T-cell (primary cell): ENCODE measurements at regions not wholly inside any gene's neighbourhood (a gene's known extent, or its start where the extent isn't known, plus 50 kb on each side); places are given as distances from the start of the nearest gene placed in this dataset.

Experiments used
- ATAC-seq, 4 experiments: fragments of 200-7000 bp in 3 of 4; fragments of 150-1000 bp in 1 of 4; cut with Tn5 transposase; replicated peaks in 1 of 4; 1 replicate in 3 of 4; 2 replicates in 1 of 4; pipeline ENCODE4 v1.10.0; 2021; ENCODE audit warnings: moderate library complexity in 3 of 4, mild to moderate bottlenecking in 2 of 4, moderate number of reproducible peaks in 1 of 4
- CTCF ChIA-PET, 2 donors: fragments of 300-600 bp; sonication (Branson Sonifier 250); formaldehyde crosslinking; loops; one replicate each; lab custom pipeline; 2022; ENCODE audit warnings: antibody characterized with exemption in 2 of 2; lab: Charles Lee
- POLR2A ChIA-PET, 2 donors: fragments of 300-600 bp; sonication (Branson Sonifier 250); formaldehyde crosslinking; loops; one replicate each; lab custom pipeline; 2022; ENCODE audit warnings: antibody characterized with exemption in 2 of 2; lab: Charles Lee
- DNase-seq, 35 experiments: peaks; one replicate each; pipeline versions ENCODE4 v3.0.0 to v3.0.0-alpha.2; 2013 to 2023
- H3K27ac ChIP-seq: one replicate; pipeline ENCODE4 v1.5.1; 2013; ENCODE audit warnings: low read length
- H3K27me3 ChIP-seq, 2 experiments: replicated peaks in 1 of 2; 1 replicate in 1 of 2; 2 replicates in 1 of 2; pipeline versions ENCODE4 v1.6.1 to v1.7.0; 2013; ENCODE audit warnings: low read length in 1 of 2, mixed read lengths in 1 of 2; ENCODE audit not compliant: control insufficient read depth in 2 of 2, insufficient read depth in 2 of 2; ENCODE audit errors: extremely low read depth in 1 of 2
- H3K36me3 ChIP-seq, 2 donors: 1 replicate in 1 of 2; 2 replicates in 1 of 2; pipeline versions ENCODE4 v1.6.1 to v1.7.0; 2013; ENCODE audit warnings: low read length in 1 of 2; ENCODE audit not compliant: control insufficient read depth in 2 of 2, insufficient read depth in 1 of 2; ENCODE audit errors: extremely low read depth in 1 of 2
- H3K4me1 ChIP-seq, 2 experiments: 1 replicate in 1 of 2; 2 replicates in 1 of 2; pipeline versions ENCODE4 v1.6.1 to v1.7.0; 2013; ENCODE audit warnings: low read length in 2 of 2, mixed read lengths in 1 of 2; ENCODE audit not compliant: insufficient read depth in 2 of 2, control insufficient read depth in 1 of 2; ENCODE audit errors: extremely low read depth in 1 of 2
- H3K4me3 ChIP-seq, 2 donors: 1 replicate in 1 of 2; 2 replicates in 1 of 2; pipeline versions ENCODE4 v1.5.1 to v1.7.0; 2013; ENCODE audit warnings: mild to moderate bottlenecking in 2 of 2, low read length in 1 of 2, moderate library complexity in 1 of 2; ENCODE audit not compliant: control insufficient read depth in 1 of 2; ENCODE audit errors: extremely low read depth in 1 of 2
- H3K9me3 ChIP-seq: 2 replicates; pipeline ENCODE4 v1.7.0; 2013
- H3K27ac Mint-ChIP-seq, 2 donors: one replicate each; pipeline ENCODE4 v1.8.0; 2020 to 2021; ENCODE audit warnings: mild to moderate bottlenecking in 2 of 2, mixed read lengths in 2 of 2
- H3K27me3 Mint-ChIP-seq, 2 donors: one replicate each; pipeline ENCODE4 v1.8.0; 2021 to 2022; ENCODE audit warnings: mixed read lengths in 2 of 2
- H3K36me3 Mint-ChIP-seq: one replicate; pipeline ENCODE4 v1.8.0; 2021; ENCODE audit warnings: mixed read lengths
- H3K4me1 Mint-ChIP-seq, 3 donors: one replicate each; pipeline ENCODE4 v1.8.0; 2020 to 2022; ENCODE audit warnings: mixed read lengths in 3 of 3, mild to moderate bottlenecking in 1 of 3
- H3K4me3 Mint-ChIP-seq, 3 donors: one replicate each; pipeline ENCODE4 v1.8.0; 2020 to 2022; ENCODE audit warnings: mild to moderate bottlenecking in 3 of 3, mixed read lengths in 3 of 3, moderate library complexity in 3 of 3
- H3K9me3 Mint-ChIP-seq, 3 donors: one replicate each; pipeline ENCODE4 v1.8.0; 2020 to 2022; ENCODE audit warnings: mixed read lengths in 3 of 3
- WGBS: methylation state at CpG from one replicate; pipeline ENCODE4 v1.1.5; 2013; ENCODE audit warnings: missing lambda C conversion rate; ENCODE audit not compliant: insufficient coverage; 5-methylcytosine and 5-hydroxymethylcytosine counted together

- CTCF ChIA-PET = no interaction called here
- Mint-ChIP-seq H3K36me3 (no peaks in the 10 kb centered on the region), H3K9me3 (peaks cover 4 to 23% (median 5%) of the 10 kb centered on the region in 3 donors), H3K4me1 (no peaks in the 10 kb centered on the region), H3K27me3 (no peaks in the 10 kb centered on the region), H3K4me3 (no peak overlapping the region), H3K27ac (no peak overlapping the region)
- H3K4me1 ChIP-seq = no peaks in the 10 kb centered on the region
- no peaks in the 10 kb centered on the region for H3K27me3 ChIP-seq
- no CpG with 5 or more reads among the region's 1 CpG for WGBS
- POLR2A ChIA-PET = no interaction called here
- ATAC-seq = no peak
- no peaks in the 10 kb centered on the region for H3K36me3 ChIP-seq
- H3K4me3 ChIP-seq = no peak overlapping the region
- no peak overlapping the region for H3K27ac ChIP-seq
- DNase-seq = no peak
- no peaks in the 10 kb centered on the region for H3K9me3 ChIP-seq
These were observed 282.9 kb upstream of the RARB start for GRCh38 chr3:25145176-25145575.

- CTCF ChIA-PET = no interaction called here
- H3K36me3 ChIP-seq = no peaks in the 10 kb centered on the region
- H3K36me3 Mint-ChIP-seq = no peaks in the 10 kb centered on the region
- DNase-seq (no peak), ATAC-seq (no peak)
- no peak overlapping the region for H3K27ac Mint-ChIP-seq
- POLR2A ChIA-PET = no interaction called here
- H3K27me3 ChIP-seq = no peaks in the 10 kb centered on the region
- peaks cover 11 to 16% (median 14%) of the 10 kb centered on the region in 3 donors for H3K9me3 Mint-ChIP-seq
- WGBS = 90% methylated on average over 1 of the region's 1 CpG
- H3K4me3 Mint-ChIP-seq = no peak overlapping the region
- no peaks in the 10 kb centered on the region for H3K27me3 Mint-ChIP-seq
- H3K4me1 Mint-ChIP-seq = no peaks in the 10 kb centered on the region
- H3K9me3 ChIP-seq = no peaks in the 10 kb centered on the region
- H3K4me1 ChIP-seq = no peaks in the 10 kb centered on the region
- no peak overlapping the region for H3K4me3 ChIP-seq
- H3K27ac ChIP-seq = no peak overlapping the region
These were observed 277.9 kb upstream of the RARB start for GRCh38 chr3:25150199-25150598.

- Mint-ChIP-seq H3K36me3 (no peaks in the 10 kb centered on the region), H3K9me3 (peaks cover 10 to 17% (median 11%) of the 10 kb centered on the region in 3 donors), H3K27ac (no peak overlapping the region), H3K4me3 (no peak overlapping the region), H3K27me3 (no peaks in the 10 kb centered on the region), H3K4me1 (no peaks in the 10 kb centered on the region)
- Histone ChIP-seq H3K4me1 (no peaks in the 10 kb centered on the region), H3K27me3 (no peaks in the 10 kb centered on the region), H3K4me3 (no peak overlapping the region), H3K36me3 (no peaks in the 10 kb centered on the region), H3K9me3 (no peaks in the 10 kb centered on the region), H3K27ac (no peak overlapping the region)
- no CpG with 5 or more reads among the region's 10 CpGs for WGBS
- POLR2A ChIA-PET = no interaction called here
- DNase-seq (no peak), ATAC-seq (no peak)
- CTCF ChIA-PET = no interaction called here
These were observed 276.7 kb upstream of the RARB start for GRCh38 chr3:25151281-25151902.

- H3K27me3 ChIP-seq = no peaks in the 10 kb centered on the region
- Mint-ChIP-seq H3K9me3 (peaks cover 10 to 16% (median 11%) of the 10 kb centered on the region in 3 donors), H3K4me3 (no peak overlapping the region), H3K36me3 (no peaks in the 10 kb centered on the region), H3K27me3 (no peaks in the 10 kb centered on the region), H3K4me1 (no peaks in the 10 kb centered on the region), H3K27ac (no peak overlapping the region)
- no peak overlapping the region for H3K4me3 ChIP-seq
- no peaks in the 10 kb centered on the region for H3K36me3 ChIP-seq
- H3K9me3 ChIP-seq = no peaks in the 10 kb centered on the region
- ATAC-seq = no peak
- ChIA-PET POLR2A (no interaction called here), CTCF (no interaction called here)
- no CpG with 5 or more reads among the region's 3 CpGs for WGBS
- no peaks in the 10 kb centered on the region for H3K4me1 ChIP-seq
- DNase-seq = no peak
- H3K27ac ChIP-seq = no peak overlapping the region
These were observed 276.2 kb upstream of the RARB start for GRCh38 chr3:25151903-25152295.

- H3K36me3 Mint-ChIP-seq = no peaks in the 10 kb centered on the region
- H3K4me3 ChIP-seq = no peak overlapping the region
- ATAC-seq (no peak), DNase-seq (no peak)
- H3K4me1 ChIP-seq = no peaks in the 10 kb centered on the region
- 90% methylated on average over 5 of the region's 9 CpGs for WGBS
- no peaks in the 10 kb centered on the region for H3K36me3 ChIP-seq
- POLR2A ChIA-PET = no interaction called here
- H3K27ac Mint-ChIP-seq = no peak overlapping the region
- H3K4me3 Mint-ChIP-seq = no peak overlapping the region
- no peak overlapping the region for H3K27ac ChIP-seq
- no peaks in the 10 kb centered on the region for H3K27me3 Mint-ChIP-seq
- peaks cover 4 to 16% (median 16%) of the 10 kb centered on the region in 3 donors for H3K9me3 Mint-ChIP-seq
- no peaks in the 10 kb centered on the region for H3K27me3 ChIP-seq
- no peaks in the 10 kb centered on the region for H3K4me1 Mint-ChIP-seq
- no peaks in the 10 kb centered on the region for H3K9me3 ChIP-seq
- CTCF ChIA-PET = no interaction called here
These were observed 274.9 kb upstream of the RARB start for GRCh38 chr3:25153136-25153535.

GRCh38 chr3:25153561-25153960 is 274.5 kb upstream of the RARB start:
- POLR2A ChIA-PET = no interaction called here
- no peak overlapping the region for H3K4me3 Mint-ChIP-seq
- H3K9me3 Mint-ChIP-seq = peaks cover 4 to 17% (median 16%) of the 10 kb centered on the region in 3 donors
- CTCF ChIA-PET = no interaction called here
- no peak overlapping the region for H3K4me3 ChIP-seq
- no peaks in the 10 kb centered on the region for H3K27me3 ChIP-seq
- H3K27me3 Mint-ChIP-seq = no peaks in the 10 kb centered on the region
- no peak overlapping the region for H3K27ac Mint-ChIP-seq
- no peaks in the 10 kb centered on the region for H3K36me3 Mint-ChIP-seq
- DNase-seq = no peak
- no peak overlapping the region for H3K27ac ChIP-seq
- no CpG with 5 or more reads among the region's 1 CpG for WGBS
- H3K4me1 Mint-ChIP-seq = no peaks in the 10 kb centered on the region
- ATAC-seq = no peak
- no peaks in the 10 kb centered on the region for H3K4me1 ChIP-seq
- H3K36me3 ChIP-seq = no peaks in the 10 kb centered on the region
- no peaks in the 10 kb centered on the region for H3K9me3 ChIP-seq
